WTC11 (cell line): ENCODE measurements at regions not wholly inside any gene's neighbourhood (a gene's known extent, or its start where the extent isn't known, plus 50 kb on each side); places are given as distances from the start of the nearest gene placed in this dataset.

Experiments
- ATAC-seq: fragments of 200-7000 bp; cut with Tn5 transposase; 2 replicates; pipeline ENCODE4 v1.10.0; 2021; ENCODE audit warnings: mild to moderate bottlenecking, moderate library complexity
- CTCF ChIA-PET: fragments of 300-600 bp; sonication (Branson Sonifier 250); formaldehyde crosslinking; loops from one replicate; lab custom pipeline; 2021; ENCODE audit warnings: antibody characterized with exemption; lab: Charles Lee
- POLR2A ChIA-PET: fragments of 350-600 bp; sonication (Branson Sonifier 250); formaldehyde crosslinking; loops from one replicate; lab custom pipeline; 2021; ENCODE audit warnings: antibody characterized with exemption; lab: Charles Lee
- DNase-seq: peaks from one replicate; pipeline ENCODE4 v3.0.0; 2021; ENCODE audit warnings: low spot score
- H3K27ac Mint-ChIP-seq: 2 replicates; pipeline ENCODE4 v1.8.0; 2021; ENCODE audit warnings: mixed read lengths
- H3K27me3 Mint-ChIP-seq: 2 replicates; pipeline ENCODE4 v1.8.0; 2021; ENCODE audit warnings: low read depth, mild to moderate bottlenecking, moderate library complexity, mixed read lengths
- H3K36me3 Mint-ChIP-seq: 2 replicates; pipeline ENCODE4 v1.8.0; 2021; ENCODE audit warnings: mixed read lengths
- H3K4me1 Mint-ChIP-seq: 2 replicates; pipeline ENCODE4 v1.8.0; 2022; ENCODE audit warnings: mixed read lengths
- H3K4me3 Mint-ChIP-seq: 2 replicates; pipeline ENCODE4 v1.8.0; 2021; ENCODE audit warnings: mild to moderate bottlenecking, moderate library complexity, mixed read lengths
- H3K9me3 Mint-ChIP-seq: 2 replicates; pipeline ENCODE4 v1.8.0; 2021; ENCODE audit warnings: mixed read lengths
- HMGA2 ChIP-seq: fragments of 250-450 bp; sonication (Bioruptor Pico); IDR thresholded peaks from 2 replicates; pipeline ENCODE4 v1.4.0; 2021; ENCODE audit warnings: mild to moderate bottlenecking, moderate library complexity
- KAT7 ChIP-seq: sonication (generic); formaldehyde crosslinking; IDR thresholded peaks from 2 replicates; pipeline ENCODE4 v1.8.1; 2023; ENCODE audit warnings: missing genetic modification reagents, mild to moderate bottlenecking, borderline replicate concordance
- MYBL2 ChIP-seq: sonication (generic); formaldehyde crosslinking; IDR thresholded peaks from 2 replicates; pipeline ENCODE4 v1.8.1; 2023; ENCODE audit warnings: mild to moderate bottlenecking, moderate library complexity, missing genetic modification reagents
- NFATC4 ChIP-seq: fragments of 250-450 bp; sonication (Bioruptor Pico); IDR thresholded peaks from 2 replicates; pipeline ENCODE4 v1.9.0; 2021; ENCODE audit warnings: mild to moderate bottlenecking
- NR3C1 ChIP-seq: sonication (generic); formaldehyde crosslinking; conservative IDR thresholded peaks from 2 replicates; pipeline ENCODE4 v1.8.1; 2023; ENCODE audit warnings: low read depth, mild to moderate bottlenecking, missing genetic modification reagents
- RORB ChIP-seq: fragments of 250-450 bp; sonication (Bioruptor Pico); IDR thresholded peaks from 2 replicates; pipeline ENCODE4 v1.9.0; 2021; ENCODE audit warnings: mild to moderate bottlenecking
- TEAD4 ChIP-seq: sonication (generic); formaldehyde crosslinking; IDR thresholded peaks from 2 replicates; pipeline ENCODE4 v1.8.0; 2022; ENCODE audit warnings: mild to moderate bottlenecking, missing genetic modification reagents
- ZNF423 ChIP-seq: fragments of 250-450 bp; sonication (Bioruptor Pico); IDR thresholded peaks from 2 replicates; pipeline ENCODE4 v2.1.2; 2022; ENCODE audit warnings: mild to moderate bottlenecking, moderate library complexity
- ZNF671 ChIP-seq: fragments of 250-450 bp; sonication (Bioruptor Pico); IDR thresholded peaks from 2 replicates; pipeline ENCODE4 v1.8.0; 2021; ENCODE audit warnings: mild to moderate bottlenecking
- TF ChIP-seq, protein P1 (sequence below): sonication (generic); formaldehyde crosslinking; IDR thresholded peaks from 2 replicates; pipeline ENCODE4 v1.8.0; 2022; ENCODE audit warnings: mild to moderate bottlenecking, missing genetic modification reagents
- TF ChIP-seq, protein P2 (sequence below): sonication (generic); formaldehyde crosslinking; IDR thresholded peaks from 2 replicates; pipeline ENCODE4 v1.8.1; 2023; ENCODE audit warnings: mild to moderate bottlenecking, missing genetic modification reagents, moderate library complexity
- TF ChIP-seq, protein P3 (sequence below): sonication (generic); formaldehyde crosslinking; IDR thresholded peaks from 2 replicates; pipeline ENCODE4 v1.8.0; 2022; ENCODE audit warnings: mild to moderate bottlenecking, missing genetic modification reagents
- TF ChIP-seq, protein P4 (sequence below): sonication (generic); formaldehyde crosslinking; IDR thresholded peaks from 2 replicates; pipeline ENCODE4 v1.8.0; 2023; ENCODE audit warnings: missing genetic modification reagents
- TF ChIP-seq, protein P5 (sequence below): sonication (generic); formaldehyde crosslinking; conservative IDR thresholded peaks from 2 replicates; pipeline ENCODE4 v1.8.1; 2023; ENCODE audit warnings: mild to moderate bottlenecking, low read depth, missing genetic modification reagents, moderate library complexity
- TF ChIP-seq, protein P6 (sequence below): fragments of 250-450 bp; sonication (Bioruptor Pico); IDR thresholded peaks from 2 replicates; pipeline ENCODE4 v1.9.0; 2021; ENCODE audit warnings: mild to moderate bottlenecking
- TF ChIP-seq, protein P7 (sequence below): sonication (generic); formaldehyde crosslinking; IDR thresholded peaks from 2 replicates; pipeline ENCODE4 v1.8.0; 2022; ENCODE audit warnings: mild to moderate bottlenecking, missing genetic modification reagents

DNA sequence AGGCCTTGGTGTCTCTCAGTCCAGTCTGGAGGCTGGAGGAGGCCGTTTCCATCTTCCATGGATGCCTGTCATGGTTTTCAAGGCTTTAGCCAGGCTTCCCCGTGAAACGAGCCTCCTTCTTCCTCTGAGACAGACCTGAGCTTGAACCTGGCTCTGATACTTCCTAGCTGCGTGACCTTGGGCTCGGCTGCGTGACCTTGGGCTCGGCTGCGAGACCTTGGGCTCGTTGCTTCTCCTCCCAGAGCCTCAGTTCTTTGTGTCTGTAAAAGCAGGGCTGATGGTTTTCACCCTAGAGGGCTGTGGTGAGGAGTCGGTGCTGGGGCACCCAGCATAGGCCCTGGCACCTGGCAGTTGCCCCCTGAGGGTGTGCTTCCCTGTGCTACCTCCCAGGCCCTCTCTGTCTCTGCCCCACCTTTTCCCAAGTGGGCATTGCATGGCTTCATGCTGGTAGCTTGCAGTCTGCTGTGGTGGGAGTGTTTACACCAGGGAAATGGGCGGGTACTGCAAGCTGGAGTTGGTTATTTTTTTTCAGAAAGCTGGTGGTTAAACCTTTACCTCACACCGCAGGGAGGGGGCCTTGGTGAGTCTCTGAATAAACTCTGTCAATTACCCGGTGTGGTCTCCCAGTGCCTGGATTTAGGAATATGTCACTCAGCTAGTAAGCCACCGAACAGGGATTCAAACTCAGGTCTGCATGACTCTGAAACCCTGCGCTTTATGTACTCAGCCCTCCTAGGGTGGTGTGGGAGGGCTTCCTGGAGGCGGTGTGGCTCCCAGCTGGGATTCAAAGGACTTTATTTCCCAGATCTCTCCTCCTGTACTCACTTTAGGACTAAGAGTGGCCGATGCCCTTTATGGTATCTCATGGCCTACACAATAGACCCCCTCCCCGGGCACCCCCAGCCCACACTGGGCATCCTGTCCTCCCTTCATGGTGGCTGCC, 129.0 kb upstream of the CIBAR2 start:
- POLR2A ChIA-PET: no interaction called here
- Mint-ChIP-seq H3K4me3 (no peak overlapping the region), H3K9me3 (no peaks in the 10 kb centered on the region), H3K4me1 (peaks cover 54% of the 10 kb centered on the region), H3K27ac (no peak overlapping the region), H3K27me3 (no peaks in the 10 kb centered on the region), H3K36me3 (no peaks in the 10 kb centered on the region)
- ATAC-seq: peak; percentile 5; the same call in 1 of the 2 replicates
- CTCF ChIA-PET: interaction anchor here (0.6 to 4.9 kb wide), 17 partner anchors 12 to 352 kb away, joined by 3 to 37 read pairs (median 3); no protein-coding TSS in a partner anchor
- DNase-seq: no peak
- no peak for TF ChIP-seq RORB (CRISPR knock-in tag)
- TF ChIP-seq, protein P1, sequence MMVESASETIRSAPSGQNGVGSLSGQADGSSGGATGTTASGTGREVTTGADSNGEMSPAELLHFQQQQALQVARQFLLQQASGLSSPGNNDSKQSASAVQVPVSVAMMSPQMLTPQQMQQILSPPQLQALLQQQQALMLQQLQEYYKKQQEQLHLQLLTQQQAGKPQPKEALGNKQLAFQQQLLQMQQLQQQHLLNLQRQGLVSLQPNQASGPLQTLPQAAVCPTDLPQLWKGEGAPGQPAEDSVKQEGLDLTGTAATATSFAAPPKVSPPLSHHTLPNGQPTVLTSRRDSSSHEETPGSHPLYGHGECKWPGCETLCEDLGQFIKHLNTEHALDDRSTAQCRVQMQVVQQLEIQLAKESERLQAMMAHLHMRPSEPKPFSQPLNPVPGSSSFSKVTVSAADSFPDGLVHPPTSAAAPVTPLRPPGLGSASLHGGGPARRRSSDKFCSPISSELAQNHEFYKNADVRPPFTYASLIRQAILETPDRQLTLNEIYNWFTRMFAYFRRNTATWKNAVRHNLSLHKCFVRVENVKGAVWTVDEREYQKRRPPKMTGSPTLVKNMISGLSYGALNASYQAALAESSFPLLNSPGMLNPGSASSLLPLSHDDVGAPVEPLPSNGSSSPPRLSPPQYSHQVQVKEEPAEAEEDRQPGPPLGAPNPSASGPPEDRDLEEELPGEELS: no peak
- TF ChIP-seq ZNF423 (CRISPR knock-in tag): no peak

DNA sequence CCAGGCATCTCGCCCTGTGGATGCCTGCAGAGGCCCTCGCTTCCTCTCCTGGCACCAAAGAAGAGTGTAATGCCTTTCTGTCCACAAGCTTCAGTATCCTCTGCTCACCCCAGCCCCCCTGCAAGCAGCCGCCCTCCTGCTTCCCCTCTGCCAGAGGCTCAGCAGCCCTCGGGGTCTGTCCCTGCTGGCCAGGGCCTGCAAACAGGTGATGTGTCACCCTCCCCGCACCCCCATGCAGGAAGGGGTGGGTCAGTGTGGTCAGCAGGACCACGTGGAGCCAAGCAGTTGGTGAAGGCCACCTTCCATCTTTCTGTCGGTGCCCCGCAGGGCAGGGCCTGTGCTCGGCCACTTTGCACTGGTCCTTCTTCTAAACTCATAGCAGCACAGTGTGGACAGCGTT, 129.9 kb upstream of the CIBAR2 start:
- ATAC-seq (no peak), DNase-seq (no peak)
- TF ChIP-seq, protein P2, sequence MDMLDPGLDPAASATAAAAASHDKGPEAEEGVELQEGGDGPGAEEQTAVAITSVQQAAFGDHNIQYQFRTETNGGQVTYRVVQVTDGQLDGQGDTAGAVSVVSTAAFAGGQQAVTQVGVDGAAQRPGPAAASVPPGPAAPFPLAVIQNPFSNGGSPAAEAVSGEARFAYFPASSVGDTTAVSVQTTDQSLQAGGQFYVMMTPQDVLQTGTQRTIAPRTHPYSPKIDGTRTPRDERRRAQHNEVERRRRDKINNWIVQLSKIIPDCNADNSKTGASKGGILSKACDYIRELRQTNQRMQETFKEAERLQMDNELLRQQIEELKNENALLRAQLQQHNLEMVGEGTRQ (CRISPR knock-in tag): no peak
- TF ChIP-seq KAT7 (no peak), TEAD4 (no peak), MYBL2 (CRISPR knock-in tag) (no peak), NFATC4 (CRISPR knock-in tag) (no peak), NR3C1 (no peak), HMGA2 (CRISPR knock-in tag) (no peak), ZNF671 (CRISPR knock-in tag) (no peak)
- TF ChIP-seq, protein P3, sequence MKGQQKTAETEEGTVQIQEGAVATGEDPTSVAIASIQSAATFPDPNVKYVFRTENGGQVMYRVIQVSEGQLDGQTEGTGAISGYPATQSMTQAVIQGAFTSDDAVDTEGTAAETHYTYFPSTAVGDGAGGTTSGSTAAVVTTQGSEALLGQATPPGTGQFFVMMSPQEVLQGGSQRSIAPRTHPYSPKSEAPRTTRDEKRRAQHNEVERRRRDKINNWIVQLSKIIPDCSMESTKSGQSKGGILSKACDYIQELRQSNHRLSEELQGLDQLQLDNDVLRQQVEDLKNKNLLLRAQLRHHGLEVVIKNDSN (CRISPR knock-in tag): no peak
- TF ChIP-seq, protein P4, sequence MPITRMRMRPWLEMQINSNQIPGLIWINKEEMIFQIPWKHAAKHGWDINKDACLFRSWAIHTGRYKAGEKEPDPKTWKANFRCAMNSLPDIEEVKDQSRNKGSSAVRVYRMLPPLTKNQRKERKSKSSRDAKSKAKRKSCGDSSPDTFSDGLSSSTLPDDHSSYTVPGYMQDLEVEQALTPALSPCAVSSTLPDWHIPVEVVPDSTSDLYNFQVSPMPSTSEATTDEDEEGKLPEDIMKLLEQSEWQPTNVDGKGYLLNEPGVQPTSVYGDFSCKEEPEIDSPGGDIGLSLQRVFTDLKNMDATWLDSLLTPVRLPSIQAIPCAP (CRISPR knock-in tag): no peak
- TF ChIP-seq, protein P5, sequence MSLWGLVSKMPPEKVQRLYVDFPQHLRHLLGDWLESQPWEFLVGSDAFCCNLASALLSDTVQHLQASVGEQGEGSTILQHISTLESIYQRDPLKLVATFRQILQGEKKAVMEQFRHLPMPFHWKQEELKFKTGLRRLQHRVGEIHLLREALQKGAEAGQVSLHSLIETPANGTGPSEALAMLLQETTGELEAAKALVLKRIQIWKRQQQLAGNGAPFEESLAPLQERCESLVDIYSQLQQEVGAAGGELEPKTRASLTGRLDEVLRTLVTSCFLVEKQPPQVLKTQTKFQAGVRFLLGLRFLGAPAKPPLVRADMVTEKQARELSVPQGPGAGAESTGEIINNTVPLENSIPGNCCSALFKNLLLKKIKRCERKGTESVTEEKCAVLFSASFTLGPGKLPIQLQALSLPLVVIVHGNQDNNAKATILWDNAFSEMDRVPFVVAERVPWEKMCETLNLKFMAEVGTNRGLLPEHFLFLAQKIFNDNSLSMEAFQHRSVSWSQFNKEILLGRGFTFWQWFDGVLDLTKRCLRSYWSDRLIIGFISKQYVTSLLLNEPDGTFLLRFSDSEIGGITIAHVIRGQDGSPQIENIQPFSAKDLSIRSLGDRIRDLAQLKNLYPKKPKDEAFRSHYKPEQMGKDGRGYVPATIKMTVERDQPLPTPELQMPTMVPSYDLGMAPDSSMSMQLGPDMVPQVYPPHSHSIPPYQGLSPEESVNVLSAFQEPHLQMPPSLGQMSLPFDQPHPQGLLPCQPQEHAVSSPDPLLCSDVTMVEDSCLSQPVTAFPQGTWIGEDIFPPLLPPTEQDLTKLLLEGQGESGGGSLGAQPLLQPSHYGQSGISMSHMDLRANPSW (CRISPR knock-in tag): no peak
- TF ChIP-seq, protein P6, sequence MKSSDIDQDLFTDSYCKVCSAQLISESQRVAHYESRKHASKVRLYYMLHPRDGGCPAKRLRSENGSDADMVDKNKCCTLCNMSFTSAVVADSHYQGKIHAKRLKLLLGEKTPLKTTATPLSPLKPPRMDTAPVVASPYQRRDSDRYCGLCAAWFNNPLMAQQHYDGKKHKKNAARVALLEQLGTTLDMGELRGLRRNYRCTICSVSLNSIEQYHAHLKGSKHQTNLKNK: no peak
- TF ChIP-seq, protein P7, sequence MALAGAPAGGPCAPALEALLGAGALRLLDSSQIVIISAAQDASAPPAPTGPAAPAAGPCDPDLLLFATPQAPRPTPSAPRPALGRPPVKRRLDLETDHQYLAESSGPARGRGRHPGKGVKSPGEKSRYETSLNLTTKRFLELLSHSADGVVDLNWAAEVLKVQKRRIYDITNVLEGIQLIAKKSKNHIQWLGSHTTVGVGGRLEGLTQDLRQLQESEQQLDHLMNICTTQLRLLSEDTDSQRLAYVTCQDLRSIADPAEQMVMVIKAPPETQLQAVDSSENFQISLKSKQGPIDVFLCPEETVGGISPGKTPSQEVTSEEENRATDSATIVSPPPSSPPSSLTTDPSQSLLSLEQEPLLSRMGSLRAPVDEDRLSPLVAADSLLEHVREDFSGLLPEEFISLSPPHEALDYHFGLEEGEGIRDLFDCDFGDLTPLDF: no peak
- Mint-ChIP-seq H3K36me3 (no peaks in the 10 kb centered on the region), H3K4me3 (no peak overlapping the region), H3K27ac (no peak overlapping the region), H3K4me1 (peaks cover 51% of the 10 kb centered on the region), H3K9me3 (no peaks in the 10 kb centered on the region), H3K27me3 (no peaks in the 10 kb centered on the region)
- CTCF ChIA-PET: interaction anchor here (0.7 to 4.9 kb wide), 9 partner anchors 11 to 192 kb away, joined by 3 to 37 read pairs (median 4); no protein-coding TSS in a partner anchor
- POLR2A ChIA-PET: interaction anchor here (0.6 kb wide), 1 partner anchor 43 kb away, joined by 3 read pairs; no protein-coding TSS in a partner anchor
